GM13976 (cell line): ENCODE measurements at regions not wholly inside any gene's neighbourhood (a gene's known extent, or its start where the extent isn't known, plus 50 kb on each side); places are given as distances from the start of the nearest gene placed in this dataset.

Source experiments
- DNase-seq: peaks from one replicate; pipeline ENCODE4 v3.0.0; 2012; ENCODE audit warnings: low spot score
- CTCF ChIP-seq: IDR thresholded peaks from 2 replicates; pipeline ENCODE4 v1.5.1; 2012; ENCODE audit warnings: borderline replicate concordance, mild to moderate bottlenecking; ENCODE audit not compliant: insufficient read depth; ENCODE audit errors: extremely low read depth, missing control alignments, control extremely low read depth
- in situ Hi-C: fragments of 300-500 bp; cut with MboI; formaldehyde crosslinking; loops from one replicate; pipeline ENCODE4 v1.12.0; 2022; ENCODE audit warnings: low sequenced_read_pairs, mixed read lengths, inconsistent platforms; ENCODE audit not compliant: unreplicated experiment

GRCh38 chr16:59907611-59908010 is 1173.5 kb upstream of the GOT2 start:
- in situ Hi-C loops, result no loop called here
- TF ChIP-seq CTCF, result no peak
- no peak for DNase-seq

GRCh38 chr16:59905606-59906005 is 1171.5 kb upstream of the GOT2 start:
- in situ Hi-C loops, result no loop called here
- DNase-seq, result no peak
- TF ChIP-seq CTCF, result no peak

- in situ Hi-C loops, result no loop called here
Observed at GRCh38 chr16:59905131-59905530, 1171.0 kb upstream of the GOT2 start.

GRCh38 chr16:59899940-59900339 is 1165.8 kb upstream of the GOT2 start:
- no peak for DNase-seq
- in situ Hi-C loops, result no loop called here
- no peak for TF ChIP-seq CTCF

More at GRCh38 chr16:59905131-59905530, 1171.0 kb upstream of the GOT2 start:
- TF ChIP-seq CTCF, result no peak
- DNase-seq, result no peak

GRCh38 chr16:59892376-59892775 is 1158.3 kb upstream of the GOT2 start:
- no peak for DNase-seq
- in situ Hi-C loops, result no loop called here
- no peak for TF ChIP-seq CTCF

GRCh38 chr16:59887856-59888255 is 1153.7 kb upstream of the GOT2 start:
- no peak for DNase-seq
- no peak for TF ChIP-seq CTCF
- in situ Hi-C loops, result loop anchor here (10.0 kb wide), 1 partner anchor 57 kb away; no protein-coding TSS in a partner anchor

- TF ChIP-seq CTCF, result no peak
- in situ Hi-C loops, result loop anchor here (10.0 kb wide), 1 partner anchor 59 kb away; no protein-coding TSS in a partner anchor
- DNase-seq, result no peak
Observed at GRCh38 chr16:59886021-59886420, 1151.9 kb upstream of the GOT2 start.
